IMR-90 (cell line): ENCODE measurements at regions not wholly inside any gene's neighbourhood (a gene's known extent, or its start where the extent isn't known, plus 50 kb on each side); places are given as distances from the start of the nearest gene placed in this dataset.

Experiments used
- ATAC-seq: fragments of 200-7000 bp; cut with Tn5 transposase; 2 replicates; pipeline ENCODE4 v1.9.1; 2020; ENCODE audit warnings: low read depth, mild to moderate bottlenecking, moderate library complexity
- BruUV-seq: library from RNA; stranded (reverse); fragments of 400-500 nt; replicated peaks from 2 replicates; lab custom pipeline; 2021; lab: Mats Ljungman, UMichigan
- CTCF ChIA-PET: fragments of 300-600 bp; formaldehyde crosslinking; extraction: SDS; loops from one replicate; lab custom pipeline; 2021; ENCODE audit warnings: antibody characterized with exemption; lab: Yijun Ruan, JAX
- POLR2A ChIA-PET: fragments of 300-600 bp; sonication (Branson Sonifier 250); formaldehyde crosslinking; loops from one replicate; lab custom pipeline; 2022; ENCODE audit warnings: antibody characterized with exemption; ENCODE audit not compliant: unreplicated experiment; lab: Charles Lee
- DNase-seq: peaks from one replicate; pipeline ENCODE4 v3.0.0; 2013
- H2AFZ ChIP-seq: replicated peaks from 2 replicates; pipeline ENCODE3; 2013; ENCODE audit warnings: low read length, mild to moderate bottlenecking; ENCODE audit not compliant: poor library complexity
- H2AK5ac ChIP-seq: 2 replicates; pipeline ENCODE4 v1.6.1; 2013; ENCODE audit warnings: low read depth, low read length, inconsistent platforms
- H2AK9ac ChIP-seq: replicated peaks from 2 replicates; pipeline ENCODE3; 2013; ENCODE audit warnings: mild to moderate bottlenecking, low read depth, low read length, moderate library complexity; ENCODE audit not compliant: poor library complexity
- H2BK120ac ChIP-seq: 2 replicates; pipeline ENCODE4 v1.6.1; 2013; ENCODE audit warnings: low read depth, low read length, inconsistent platforms
- H2BK15ac ChIP-seq: 3 replicates; pipeline ENCODE4 v1.6.1; 2013; ENCODE audit warnings: low read depth, low read length, inconsistent platforms
- H2BK20ac ChIP-seq: 2 replicates; pipeline ENCODE4 v1.6.1; 2013; ENCODE audit warnings: low read depth, mild to moderate bottlenecking, inconsistent platforms, low read length, moderate library complexity
- H2BK5ac ChIP-seq: 2 replicates; pipeline ENCODE4 v1.6.1; 2013; ENCODE audit warnings: mild to moderate bottlenecking, low read depth, low read length, inconsistent platforms; ENCODE audit not compliant: poor library complexity, severe bottlenecking
- H3K14ac ChIP-seq: replicated peaks from 2 replicates; pipeline ENCODE4 v1.6.1; 2013; ENCODE audit warnings: low read depth, low read length, inconsistent platforms
- H3K18ac ChIP-seq: 2 replicates; pipeline ENCODE4 v1.6.1; 2013; ENCODE audit warnings: low read depth, low read length, control low read depth
- H3K23ac ChIP-seq: 2 replicates; pipeline ENCODE4 v1.6.1; 2013; ENCODE audit warnings: low read depth, low read length, inconsistent platforms
- H3K27ac ChIP-seq: 2 replicates; pipeline ENCODE4 v1.5.1; 2013; ENCODE audit warnings: mild to moderate bottlenecking, control low read depth, low read length; ENCODE audit not compliant: insufficient read depth
- H3K27me3 ChIP-seq: 2 replicates; pipeline ENCODE4 v1.6.1; 2013; ENCODE audit warnings: low read length; ENCODE audit not compliant: control insufficient read depth, insufficient read depth
- H3K36me3 ChIP-seq: 2 replicates; pipeline ENCODE4 v1.6.1; 2013; ENCODE audit warnings: low read length, mixed read lengths; ENCODE audit not compliant: control insufficient read depth, insufficient read depth
- H3K4ac ChIP-seq: 2 replicates; pipeline ENCODE4 v1.6.1; 2013; ENCODE audit warnings: low read depth, low read length, inconsistent platforms
- H3K4me1 ChIP-seq: 2 replicates; pipeline ENCODE4 v1.6.1; 2013; ENCODE audit warnings: low read length, mixed read lengths; ENCODE audit not compliant: control insufficient read depth, insufficient read depth
- H3K4me2 ChIP-seq: 2 replicates; pipeline ENCODE4 v1.6.1; 2013; ENCODE audit warnings: low read depth, mild to moderate bottlenecking, control low read depth, low read length, moderate library complexity
- H3K4me3 ChIP-seq: 2 replicates; pipeline ENCODE4 v1.5.1; 2013; ENCODE audit warnings: low read depth, mild to moderate bottlenecking, control low read depth, low read length, moderate library complexity; ENCODE audit not compliant: insufficient read depth
- H3K56ac ChIP-seq: 2 replicates; pipeline ENCODE4 v1.6.1; 2013; ENCODE audit warnings: low read length, inconsistent platforms; ENCODE audit not compliant: insufficient read depth; ENCODE audit errors: extremely low read depth
- H3K79me1 ChIP-seq, 2 experiments: 2 replicates each; pipeline ENCODE4 v1.6.1; 2013; ENCODE audit warnings: low read length in 2 of 2, inconsistent platforms in 1 of 2, low read depth in 1 of 2
- H3K9ac ChIP-seq: 2 replicates; pipeline ENCODE4 v1.6.1; 2013; ENCODE audit warnings: low read depth, low read length, control low read depth
- H3K9me1 ChIP-seq: 2 replicates; pipeline ENCODE4 v1.6.1; 2013; ENCODE audit warnings: low read length, inconsistent platforms; ENCODE audit not compliant: insufficient read depth
- H3K9me3 ChIP-seq: 2 replicates; pipeline ENCODE4 v1.6.1; 2013; ENCODE audit warnings: low read length; ENCODE audit not compliant: control insufficient read depth, insufficient read depth
- H4K20me1 ChIP-seq: 2 replicates; pipeline ENCODE4 v1.6.1; 2013; ENCODE audit warnings: low read length, inconsistent platforms; ENCODE audit not compliant: insufficient read depth
- H4K5ac ChIP-seq: 2 replicates; pipeline ENCODE4 v1.6.1; 2013; ENCODE audit warnings: mild to moderate bottlenecking, low read depth, low read length, control low read depth
- H4K8ac ChIP-seq, 2 experiments: 2 replicates each; pipeline ENCODE4 v1.6.1; 2013; ENCODE audit warnings: low read depth in 2 of 2, low read length in 2 of 2, control low read depth in 1 of 2, inconsistent platforms in 1 of 2
- H4K91ac ChIP-seq: 2 replicates; pipeline ENCODE4 v1.6.1; 2013; ENCODE audit warnings: low read depth, low read length, inconsistent platforms; ENCODE audit not compliant: insufficient read depth
- BHLHE40 ChIP-seq: fragments of 150-350 bp; IDR thresholded peaks from 2 replicates; pipeline ENCODE4 v1.6.1; 2016; ENCODE audit warnings: mild to moderate bottlenecking, low read depth, low read length
- CEBPB ChIP-seq: IDR thresholded peaks from 2 replicates; pipeline ENCODE4 v1.6.1; 2012; ENCODE audit warnings: low read depth, low read length, improper control_type of control experiment
- CHD1 ChIP-seq: IDR thresholded peaks from 2 replicates; pipeline ENCODE4 v1.6.1; 2012; ENCODE audit warnings: low read depth, low read length, improper control_type of control experiment
- CTCF ChIP-seq: conservative IDR thresholded peaks from 2 replicates; pipeline ENCODE4 v1.5.1; 2012; ENCODE audit warnings: mild to moderate bottlenecking, low read depth, low read length, improper control_type of control experiment
- ELK1 ChIP-seq: fragments of 150-350 bp; IDR thresholded peaks from 2 replicates; pipeline ENCODE4 v1.6.1; 2016; ENCODE audit warnings: low read depth, mild to moderate bottlenecking, low read length, moderate library complexity, borderline replicate concordance
- FOS ChIP-seq: fragments of 150-350 bp; IDR thresholded peaks from 2 replicates; pipeline ENCODE4 v1.6.1; 2016; ENCODE audit warnings: low read depth, low read length
- MAFK ChIP-seq: IDR thresholded peaks from 2 replicates; pipeline ENCODE4 v1.6.1; 2012; ENCODE audit warnings: low read depth, low read length, improper control_type of control experiment
- MAZ ChIP-seq: IDR thresholded peaks from 2 replicates; pipeline ENCODE4 v1.6.1; 2012; ENCODE audit warnings: low read depth, mild to moderate bottlenecking, low read length, improper control_type of control experiment, moderate library complexity, borderline replicate concordance
- MXI1 ChIP-seq: IDR thresholded peaks from 2 replicates; pipeline ENCODE4 v1.6.1; 2012; ENCODE audit warnings: low read depth, mild to moderate bottlenecking, low read length, moderate library complexity, borderline replicate concordance
- NFE2L2 ChIP-seq: fragments of 150-350 bp; IDR thresholded peaks from 2 replicates; pipeline ENCODE4 v1.6.1; 2016; ENCODE audit warnings: low read depth, mild to moderate bottlenecking, low read length
- POLR2A ChIP-seq: IDR thresholded peaks from 2 replicates; pipeline ENCODE4 v1.6.1; 2012; ENCODE audit warnings: mild to moderate bottlenecking, low read depth, low read length
- RAD21 ChIP-seq: IDR thresholded peaks from 2 replicates; pipeline ENCODE4 v1.6.1; 2012; ENCODE audit warnings: low read length, improper control_type of control experiment
- RCOR1 ChIP-seq: IDR thresholded peaks from 2 replicates; pipeline ENCODE4 v1.6.1; 2012; ENCODE audit warnings: mild to moderate bottlenecking, low read length, improper control_type of control experiment; ENCODE audit not compliant: insufficient replicate concordance
- RFX5 ChIP-seq: IDR thresholded peaks from 2 replicates; pipeline ENCODE4 v1.8.0; 2012; ENCODE audit warnings: low read depth, mild to moderate bottlenecking, low read length, moderate library complexity
- SMC3 ChIP-seq: fragments of 150-350 bp; IDR thresholded peaks from 2 replicates; pipeline ENCODE4 v1.6.1; 2016; ENCODE audit warnings: low read depth, mild to moderate bottlenecking, antibody characterized with exemption, low read length, moderate library complexity
- USF2 ChIP-seq: fragments of 150-350 bp; IDR thresholded peaks from 2 replicates; pipeline ENCODE4 v1.6.1; 2017; ENCODE audit warnings: mild to moderate bottlenecking, antibody characterized with exemption, low read length, low read depth
- WGBS, 2 experiments: methylation state at CpG; one replicate each; pipeline versions ENCODE4 v1.1.5 to v1.1.7; 2013; ENCODE audit warnings: missing lambda C conversion rate in 2 of 2; ENCODE audit not compliant: insufficient read length in 1 of 2; ENCODE audit errors: extremely low coverage in 2 of 2; 5-methylcytosine and 5-hydroxymethylcytosine counted together
- dilution Hi-C: fragments of 300-500 bp; cut with HindIII; formaldehyde crosslinking; loops from one replicate; pipeline ENCODE4 v1.14.3; 2018; ENCODE audit warnings: low sequenced_read_pairs; ENCODE audit not compliant: unreplicated experiment
- in situ Hi-C: fragments of 300-500 bp; cut with MboI; formaldehyde crosslinking; loops from 3 replicates; pipeline ENCODE4 v1.14.3; 2019; ENCODE audit warnings: low sequenced_read_pairs, inconsistent platforms, mixed read lengths
- intact Hi-C: fragments of 100-400 bp; cut with micrococcal nuclease; formaldehyde crosslinking; loops from 2 replicates; pipeline ENCODE4 v1.10.0; 2022

- Histone ChIP-seq H3K23ac (no peak overlapping the region), H3K27ac (no peak overlapping the region), H3K4me2 (no peak overlapping the region), H3K27me3 (no peaks in the 10 kb centered on the region), H3K4me1 (no peaks in the 10 kb centered on the region), H3K56ac (no peak overlapping the region), H2AFZ (no peak overlapping the region), H2BK20ac (no peak overlapping the region), H4K91ac (no peak overlapping the region), H3K9me3 (0 out of 2 replicates have a peak, but pooled peaks cover 1% of the 10 kb centered on the region), H2AK9ac (no peak overlapping the region), H4K8ac (no peak overlapping the region), H3K36me3 (no peaks in the 10 kb centered on the region), H3K79me1 (no peaks in the 10 kb centered on the region), H4K5ac (no peak overlapping the region), H3K9ac (no peak overlapping the region), H3K4ac (no peak overlapping the region), H2BK120ac (no peak overlapping the region), H4K20me1 (no peaks in the 10 kb centered on the region), H3K18ac (no peak overlapping the region; the same call in 1 of the 2 replicates), H3K14ac (no peak overlapping the region), H2BK15ac (no peak overlapping the region), H3K4me3 (no peak overlapping the region), H2BK5ac (no peak overlapping the region), H3K9me1 (no peaks in the 10 kb centered on the region), H2AK5ac (no peak overlapping the region)
- intact Hi-C loops = no loop called here
- ATAC-seq (no peak), DNase-seq (no peak)
- dilution Hi-C loops = no loop called here
- in situ Hi-C loops = no loop called here
- TF ChIP-seq MXI1 (no peak), CHD1 (no peak), RAD21 (no peak), NFE2L2 (no peak), ELK1 (no peak), FOS (no peak), RCOR1 (no peak), MAFK (no peak), BHLHE40 (no peak), USF2 (no peak), CEBPB (no peak), CTCF (no peak), RFX5 (no peak), MAZ (no peak), POLR2A (no peak), SMC3 (no peak)
- CTCF ChIA-PET = no interaction called here
- WGBS, 2 experiments = no CpG with 5 or more reads among the region's 3 CpGs
- POLR2A ChIA-PET = no interaction called here
- no TSS peak for BruUV-seq
These were observed 162.1 kb downstream of the SMC2 start for GRCh38 chr9:104256031-104256695.
